ENCODE measurements at regions not wholly inside any gene's neighbourhood (a gene's known extent, or its start where the extent isn't known, plus 50 kb on each side); places are given as distances from the start of the nearest gene placed in this dataset.

DNA sequence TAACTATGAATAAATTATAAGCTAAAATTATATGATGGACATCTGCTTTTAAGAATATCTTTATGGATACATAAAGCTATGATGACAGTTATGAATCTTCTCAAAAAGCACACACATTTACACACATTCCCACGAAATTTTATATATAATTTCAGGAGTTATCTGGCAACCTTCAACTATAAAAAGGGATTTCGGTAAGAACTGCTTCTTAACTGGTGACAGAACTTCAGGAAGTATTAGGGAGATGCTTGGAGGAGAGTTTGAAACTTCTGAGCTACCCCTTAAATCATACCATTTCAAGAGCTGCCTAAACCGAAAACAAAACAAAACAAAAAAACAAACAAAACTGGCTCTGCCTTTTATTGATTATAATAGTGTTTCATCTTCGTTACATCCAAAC, 399.4 kb downstream of the ZEB2 start:
- TF ChIP-seq EZH2 (IDR thresholded peaks at IDR 0.05; ENCODE audit: borderline replicate concordance, insufficient read depth, low read depth, low read length, poor library complexity, severe bottlenecking): no peak
- TF ChIP-seq, protein P1, sequence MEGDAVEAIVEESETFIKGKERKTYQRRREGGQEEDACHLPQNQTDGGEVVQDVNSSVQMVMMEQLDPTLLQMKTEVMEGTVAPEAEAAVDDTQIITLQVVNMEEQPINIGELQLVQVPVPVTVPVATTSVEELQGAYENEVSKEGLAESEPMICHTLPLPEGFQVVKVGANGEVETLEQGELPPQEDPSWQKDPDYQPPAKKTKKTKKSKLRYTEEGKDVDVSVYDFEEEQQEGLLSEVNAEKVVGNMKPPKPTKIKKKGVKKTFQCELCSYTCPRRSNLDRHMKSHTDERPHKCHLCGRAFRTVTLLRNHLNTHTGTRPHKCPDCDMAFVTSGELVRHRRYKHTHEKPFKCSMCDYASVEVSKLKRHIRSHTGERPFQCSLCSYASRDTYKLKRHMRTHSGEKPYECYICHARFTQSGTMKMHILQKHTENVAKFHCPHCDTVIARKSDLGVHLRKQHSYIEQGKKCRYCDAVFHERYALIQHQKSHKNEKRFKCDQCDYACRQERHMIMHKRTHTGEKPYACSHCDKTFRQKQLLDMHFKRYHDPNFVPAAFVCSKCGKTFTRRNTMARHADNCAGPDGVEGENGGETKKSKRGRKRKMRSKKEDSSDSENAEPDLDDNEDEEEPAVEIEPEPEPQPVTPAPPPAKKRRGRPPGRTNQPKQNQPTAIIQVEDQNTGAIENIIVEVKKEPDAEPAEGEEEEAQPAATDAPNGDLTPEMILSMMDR (IDR thresholded peaks at IDR 0.05): no peak
